HUES48 (cell line): ENCODE measurements at regions not wholly inside any gene's neighbourhood (a gene's known extent, or its start where the extent isn't known, plus 50 kb on each side); places are given as distances from the start of the nearest gene placed in this dataset.

Experiments used
- H3K27ac ChIP-seq: one replicate; pipeline ENCODE4 v1.7.0; 2013; ENCODE audit warnings: low read depth, low read length, inconsistent platforms
- H3K27me3 ChIP-seq: 2 replicates; pipeline ENCODE4 v1.6.1; 2013; ENCODE audit warnings: mild to moderate bottlenecking, low read length; ENCODE audit not compliant: control insufficient read depth, insufficient read depth
- H3K36me3 ChIP-seq: 2 replicates; pipeline ENCODE4 v1.6.1; 2013; ENCODE audit warnings: low read length; ENCODE audit not compliant: control insufficient read depth, insufficient read depth
- H3K4me1 ChIP-seq: 2 replicates; pipeline ENCODE4 v1.6.1; 2013; ENCODE audit warnings: mild to moderate bottlenecking, low read length; ENCODE audit not compliant: control insufficient read depth, insufficient read depth
- H3K4me3 ChIP-seq: 2 replicates; pipeline ENCODE4 v1.5.1; 2013; ENCODE audit warnings: mild to moderate bottlenecking, low read depth, low read length
- H3K9ac ChIP-seq: 2 replicates; pipeline ENCODE4 v1.6.1; 2013; ENCODE audit warnings: mild to moderate bottlenecking, low read depth, low read length, moderate library complexity
- H3K9me3 ChIP-seq: 2 replicates; pipeline ENCODE4 v1.6.1; 2013; ENCODE audit warnings: low read length; ENCODE audit not compliant: control insufficient read depth, insufficient read depth

DNA sequence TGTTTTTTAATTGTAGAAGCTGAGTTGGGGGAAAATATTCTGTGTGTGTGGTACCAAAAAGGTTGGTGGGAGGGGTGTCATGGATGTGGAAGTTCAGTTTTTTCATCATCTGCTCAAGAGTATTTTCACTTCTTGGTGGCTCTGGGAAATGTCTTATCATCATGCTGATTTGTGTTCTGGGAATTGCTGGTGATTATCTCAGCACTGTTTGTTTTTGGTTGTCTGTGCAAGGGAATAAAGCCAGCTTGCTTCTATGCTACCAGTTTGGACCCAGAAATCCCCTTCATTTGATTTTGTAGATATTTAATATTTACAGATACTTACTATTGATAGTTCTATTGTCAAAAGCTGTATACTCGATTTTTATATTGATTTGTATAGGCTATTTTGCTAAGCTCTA is 2289.7 kb downstream of the MAT2B start:
- H3K4me1 ChIP-seq = no peaks in the 10 kb centered on the region

DNA sequence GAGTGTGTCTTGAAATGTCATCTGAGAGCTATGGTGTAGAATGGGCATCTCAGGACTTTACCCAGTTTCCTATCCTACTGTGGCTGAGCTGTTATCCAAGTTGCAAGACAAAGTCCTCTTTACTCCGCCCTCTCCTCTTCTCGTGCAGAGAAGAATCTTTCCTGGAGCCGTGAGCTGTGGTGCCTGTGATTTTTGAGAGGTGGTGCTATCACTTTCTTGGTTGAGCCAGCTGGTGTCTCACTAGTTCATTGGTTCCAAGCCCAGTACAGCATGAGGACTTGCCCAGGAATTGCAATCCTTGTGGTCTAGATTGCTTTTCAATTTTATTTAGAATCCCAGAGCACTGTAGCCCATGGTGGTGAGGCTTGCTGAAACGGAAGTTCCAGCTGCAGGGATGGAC is 2300.3 kb downstream of the MAT2B start:
- no peak overlapping the region for H3K9ac ChIP-seq
- H3K27me3 ChIP-seq = no peaks in the 10 kb centered on the region
- peaks cover 3% of the 10 kb centered on the region; the same call in 1 of the 2 replicates for H3K4me1 ChIP-seq
- H3K27ac ChIP-seq = no peak overlapping the region
- H3K4me3 ChIP-seq = no peak overlapping the region
- no peaks in the 10 kb centered on the region for H3K36me3 ChIP-seq
- no peaks in the 10 kb centered on the region for H3K9me3 ChIP-seq

More for the DNA sequence above, 2289.7 kb downstream of the MAT2B start:
- H3K36me3 ChIP-seq = no peaks in the 10 kb centered on the region
- no peak overlapping the region for H3K4me3 ChIP-seq
- no peaks in the 10 kb centered on the region for H3K9me3 ChIP-seq
- H3K27ac ChIP-seq = no peak overlapping the region
- H3K27me3 ChIP-seq = no peaks in the 10 kb centered on the region
- no peak overlapping the region for H3K9ac ChIP-seq

- peaks cover 3% of the 10 kb centered on the region; the same call in 1 of the 2 replicates for H3K4me1 ChIP-seq
- no peaks in the 10 kb centered on the region for H3K27me3 ChIP-seq
- H3K9me3 ChIP-seq = no peaks in the 10 kb centered on the region
- H3K27ac ChIP-seq = no peak overlapping the region
- H3K9ac ChIP-seq = no peak overlapping the region
- H3K36me3 ChIP-seq = no peaks in the 10 kb centered on the region
- no peak overlapping the region for H3K4me3 ChIP-seq
Measured at GRCh38 chr5:165808335-165808734, 2302.9 kb downstream of the MAT2B start.

DNA sequence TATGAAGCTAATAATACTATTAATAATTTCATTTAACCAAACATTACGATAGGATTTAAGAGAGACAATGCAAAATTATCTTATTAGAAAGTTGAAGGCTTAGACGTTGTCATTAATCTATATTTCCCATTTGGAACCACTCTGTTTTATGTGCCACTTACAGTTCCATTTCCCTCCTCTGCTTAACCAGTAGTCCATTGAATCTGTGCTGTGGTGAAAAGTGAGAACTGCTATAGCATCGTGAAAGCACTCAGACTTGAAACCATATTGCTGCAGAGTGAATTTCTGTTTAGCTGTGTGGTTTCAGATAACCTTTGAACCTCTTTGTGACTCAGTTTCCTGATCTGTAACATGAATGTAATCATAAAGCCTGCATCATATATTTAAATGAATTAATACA is 2304.5 kb downstream of the MAT2B start:
- H3K27me3 ChIP-seq = no peaks in the 10 kb centered on the region
- no peak overlapping the region for H3K4me3 ChIP-seq
- no peaks in the 10 kb centered on the region for H3K9me3 ChIP-seq
- no peak overlapping the region for H3K9ac ChIP-seq
- peaks cover 3% of the 10 kb centered on the region; the same call in 1 of the 2 replicates for H3K4me1 ChIP-seq
- H3K36me3 ChIP-seq = no peaks in the 10 kb centered on the region
- H3K27ac ChIP-seq = no peak overlapping the region

DNA sequence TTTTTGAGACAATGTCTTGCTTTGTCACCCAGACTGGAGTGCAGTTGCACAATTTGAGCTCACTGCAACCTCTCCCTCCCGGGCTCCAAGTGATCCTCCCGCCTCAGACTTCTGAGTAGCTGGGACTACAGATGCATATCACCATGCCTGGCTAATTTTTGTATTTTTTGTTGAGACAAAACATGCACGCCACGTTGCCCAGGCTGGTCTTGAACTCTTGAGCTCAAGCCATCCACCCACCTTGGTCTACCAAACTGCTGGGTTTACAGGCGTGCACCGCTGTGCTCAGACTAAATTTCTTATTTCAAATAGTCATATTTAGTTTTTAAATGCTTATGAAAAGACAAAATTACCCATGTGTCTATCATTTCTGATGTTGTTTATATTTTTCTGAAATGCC is 2324.1 kb downstream of the MAT2B start:
- no peaks in the 10 kb centered on the region for H3K36me3 ChIP-seq
- no peaks in the 10 kb centered on the region for H3K4me1 ChIP-seq
- no peak overlapping the region for H3K27ac ChIP-seq
- H3K9ac ChIP-seq = no peak overlapping the region
- no peaks in the 10 kb centered on the region for H3K9me3 ChIP-seq
- H3K4me3 ChIP-seq = no peak overlapping the region
- no peaks in the 10 kb centered on the region for H3K27me3 ChIP-seq

- Histone ChIP-seq H3K9ac (no peak overlapping the region), H3K4me3 (no peak overlapping the region), H3K4me1 (no peaks in the 10 kb centered on the region; the same call in 1 of the 2 replicates), H3K27ac (no peak overlapping the region), H3K9me3 (no peaks in the 10 kb centered on the region), H3K36me3 (no peaks in the 10 kb centered on the region), H3K27me3 (no peaks in the 10 kb centered on the region)
Measured at GRCh38 chr5:165834891-165835290, 2329.5 kb downstream of the MAT2B start.

- Histone ChIP-seq H3K9ac (no peak overlapping the region), H3K27me3 (no peaks in the 10 kb centered on the region), H3K36me3 (no peaks in the 10 kb centered on the region), H3K4me3 (no peak overlapping the region), H3K27ac (no peak overlapping the region), H3K9me3 (no peaks in the 10 kb centered on the region), H3K4me1 (no peaks in the 10 kb centered on the region; the same call in 1 of the 2 replicates)
Measured at GRCh38 chr5:165836046-165836445, 2330.6 kb downstream of the MAT2B start.

GRCh38 chr5:165837286-165837685 is 2331.9 kb downstream of the MAT2B start:
- Histone ChIP-seq H3K4me1 (no peaks in the 10 kb centered on the region; the same call in 1 of the 2 replicates), H3K27ac (no peak overlapping the region), H3K9ac (no peak overlapping the region), H3K4me3 (no peak overlapping the region), H3K36me3 (no peaks in the 10 kb centered on the region), H3K9me3 (no peaks in the 10 kb centered on the region), H3K27me3 (no peaks in the 10 kb centered on the region)

- H3K36me3 ChIP-seq = no peaks in the 10 kb centered on the region
- H3K4me3 ChIP-seq = no peak overlapping the region
- H3K4me1 ChIP-seq = no peaks in the 10 kb centered on the region
- no peaks in the 10 kb centered on the region for H3K27me3 ChIP-seq
- no peak overlapping the region for H3K9ac ChIP-seq
- H3K9me3 ChIP-seq = no peaks in the 10 kb centered on the region
- no peak overlapping the region for H3K27ac ChIP-seq
Measured at GRCh38 chr5:165844571-165844970, 2339.2 kb downstream of the MAT2B start.

GRCh38 chr5:165858118-165858517 is 2352.7 kb downstream of the MAT2B start:
- no peaks in the 10 kb centered on the region for H3K27me3 ChIP-seq
- H3K27ac ChIP-seq = no peak overlapping the region
- H3K4me1 ChIP-seq = no peaks in the 10 kb centered on the region
- no peak overlapping the region for H3K9ac ChIP-seq
- no peak overlapping the region for H3K4me3 ChIP-seq
- no peaks in the 10 kb centered on the region for H3K9me3 ChIP-seq
- H3K36me3 ChIP-seq = no peaks in the 10 kb centered on the region

DNA sequence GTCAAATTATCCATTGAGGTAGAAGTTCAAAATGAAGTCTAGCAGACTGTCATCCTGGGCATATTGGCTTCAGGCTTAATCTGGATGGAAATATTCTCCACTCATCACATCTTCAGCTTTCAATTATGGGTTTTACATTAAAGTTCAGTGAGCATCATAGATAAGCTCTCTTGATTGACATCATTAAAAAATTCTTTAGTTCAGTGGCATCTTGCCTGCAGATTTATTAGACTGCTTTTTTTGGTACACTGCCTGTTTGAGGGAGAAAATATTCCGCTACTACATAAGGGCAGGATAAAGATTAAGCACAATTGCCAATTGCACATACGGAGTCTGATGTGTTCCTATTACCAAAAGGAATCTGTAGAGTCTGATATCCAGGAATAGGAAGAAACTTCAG is 2353.8 kb downstream of the MAT2B start:
- no peaks in the 10 kb centered on the region for H3K27me3 ChIP-seq
- no peaks in the 10 kb centered on the region for H3K36me3 ChIP-seq
- H3K4me1 ChIP-seq = no peaks in the 10 kb centered on the region
- H3K9ac ChIP-seq = no peak overlapping the region
- H3K9me3 ChIP-seq = no peaks in the 10 kb centered on the region
- no peak overlapping the region for H3K4me3 ChIP-seq
- H3K27ac ChIP-seq = no peak overlapping the region

DNA sequence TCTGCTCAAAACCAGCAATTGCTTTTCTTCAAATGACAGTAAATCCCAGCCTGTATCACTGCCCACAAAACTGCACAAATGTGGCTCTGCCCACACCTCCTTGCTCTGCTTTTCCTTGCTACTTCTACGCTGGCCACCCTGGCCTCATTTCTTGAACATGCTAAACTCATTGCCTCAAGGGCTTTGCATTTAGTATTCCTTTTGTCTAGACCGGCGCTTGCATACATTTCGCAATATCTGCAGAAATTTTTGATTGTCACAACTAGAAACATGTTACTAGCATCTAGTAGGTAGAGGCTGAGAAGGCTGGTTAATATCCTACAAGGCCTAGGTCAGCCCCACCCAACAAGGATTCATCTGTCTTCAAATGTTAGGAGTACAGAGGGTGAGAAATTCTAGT is 2357.8 kb downstream of the MAT2B start:
- no peak overlapping the region for H3K9ac ChIP-seq
- H3K4me1 ChIP-seq = no peaks in the 10 kb centered on the region
- no peaks in the 10 kb centered on the region for H3K9me3 ChIP-seq
- no peaks in the 10 kb centered on the region for H3K36me3 ChIP-seq
- H3K27ac ChIP-seq = no peak overlapping the region
- H3K27me3 ChIP-seq = no peaks in the 10 kb centered on the region
- H3K4me3 ChIP-seq = no peak overlapping the region
